Tibial nerve (tissue), 4 donors: ENCODE measurements at regions not wholly inside any gene's neighbourhood (a gene's known extent, or its start where the extent isn't known, plus 50 kb on each side); places are given as distances from the start of the nearest gene placed in this dataset.

Experiments
- EP300 ChIP-seq, 2 donors: sonication (generic); formaldehyde crosslinking; IDR thresholded peaks; one replicate each; pipeline ENCODE4 v1.6.1; 2017; ENCODE audit warnings: antibody characterized with exemption in 2 of 2, mild to moderate bottlenecking in 1 of 2
- POLR2A ChIP-seq, 2 donors: fragments of 450-650 bp; IDR thresholded peaks; one replicate each; pipeline ENCODE4 v1.6.1; 2017; ENCODE audit warnings: antibody characterized with exemption in 2 of 2, mild to moderate bottlenecking in 2 of 2, moderate library complexity in 2 of 2
- TF ChIP-seq, protein P1 (sequence below), 5 experiments: fragments of 200-600 bp in 3 of 5; fragments of 450-650 bp in 2 of 5; sonication (generic) in 3 of 5; IDR thresholded peaks; one replicate each; pipeline ENCODE4 v1.5.1; 2016 to 2019; ENCODE audit warnings: antibody characterized with exemption in 5 of 5, mild to moderate bottlenecking in 3 of 5, moderate library complexity in 2 of 5

DNA sequence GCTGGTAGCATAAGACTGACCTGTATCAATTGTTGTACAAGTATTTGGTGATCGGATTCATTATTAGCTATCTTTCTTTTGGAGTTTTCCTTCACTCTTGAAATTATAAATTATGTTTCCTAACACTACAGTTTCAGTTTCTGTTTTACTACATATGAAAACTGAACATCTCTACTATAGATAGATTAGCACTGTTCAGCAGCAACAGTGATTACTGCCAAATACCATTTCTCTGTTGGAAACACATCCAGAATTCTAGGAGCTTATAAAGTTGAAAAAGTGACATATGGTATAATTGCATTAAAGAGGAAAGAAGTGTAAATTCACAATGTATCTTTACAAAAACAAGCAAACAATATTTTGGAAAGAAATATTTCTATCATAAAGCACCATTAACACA is 118.5 kb upstream of the GRIA4 start:
- TF ChIP-seq, protein P1, sequence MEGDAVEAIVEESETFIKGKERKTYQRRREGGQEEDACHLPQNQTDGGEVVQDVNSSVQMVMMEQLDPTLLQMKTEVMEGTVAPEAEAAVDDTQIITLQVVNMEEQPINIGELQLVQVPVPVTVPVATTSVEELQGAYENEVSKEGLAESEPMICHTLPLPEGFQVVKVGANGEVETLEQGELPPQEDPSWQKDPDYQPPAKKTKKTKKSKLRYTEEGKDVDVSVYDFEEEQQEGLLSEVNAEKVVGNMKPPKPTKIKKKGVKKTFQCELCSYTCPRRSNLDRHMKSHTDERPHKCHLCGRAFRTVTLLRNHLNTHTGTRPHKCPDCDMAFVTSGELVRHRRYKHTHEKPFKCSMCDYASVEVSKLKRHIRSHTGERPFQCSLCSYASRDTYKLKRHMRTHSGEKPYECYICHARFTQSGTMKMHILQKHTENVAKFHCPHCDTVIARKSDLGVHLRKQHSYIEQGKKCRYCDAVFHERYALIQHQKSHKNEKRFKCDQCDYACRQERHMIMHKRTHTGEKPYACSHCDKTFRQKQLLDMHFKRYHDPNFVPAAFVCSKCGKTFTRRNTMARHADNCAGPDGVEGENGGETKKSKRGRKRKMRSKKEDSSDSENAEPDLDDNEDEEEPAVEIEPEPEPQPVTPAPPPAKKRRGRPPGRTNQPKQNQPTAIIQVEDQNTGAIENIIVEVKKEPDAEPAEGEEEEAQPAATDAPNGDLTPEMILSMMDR (IDR thresholded peaks at IDR 0.05): no peak
- TF ChIP-seq POLR2A (IDR thresholded peaks at IDR 0.05): no peak
- TF ChIP-seq EP300 (IDR thresholded peaks at IDR 0.05): no peak
